H54 (cell line): ENCODE measurements at regions not wholly inside any gene's neighbourhood (a gene's known extent, or its start where the extent isn't known, plus 50 kb on each side); places are given as distances from the start of the nearest gene placed in this dataset.
A peak's percentile ranks its signal among the peaks of the same experiment; 100 is the strongest.
"Not testable (repeated sequence)": the region's sequence is repeated elsewhere in the genome, so short reads cannot be mapped to it uniquely, and the experiment has no call there.

Experiments
- DNase-seq: peaks from one replicate; pipeline ENCODE4 v3.0.0; 2011; ENCODE audit warnings: low spot score, mixed read lengths; ENCODE audit not compliant: insufficient read length
- FAIRE-seq: peaks from 3 replicates; lab custom pipeline; 2011; peaks lifted over from hg19 to GRCh38; lab: Jason Lieb, UNC
- POLR2A ChIP-seq: IDR thresholded peaks from 2 replicates; pipeline ENCODE4 v1.6.1; 2011; ENCODE audit warnings: low read depth, mild to moderate bottlenecking, low read length

DNA sequence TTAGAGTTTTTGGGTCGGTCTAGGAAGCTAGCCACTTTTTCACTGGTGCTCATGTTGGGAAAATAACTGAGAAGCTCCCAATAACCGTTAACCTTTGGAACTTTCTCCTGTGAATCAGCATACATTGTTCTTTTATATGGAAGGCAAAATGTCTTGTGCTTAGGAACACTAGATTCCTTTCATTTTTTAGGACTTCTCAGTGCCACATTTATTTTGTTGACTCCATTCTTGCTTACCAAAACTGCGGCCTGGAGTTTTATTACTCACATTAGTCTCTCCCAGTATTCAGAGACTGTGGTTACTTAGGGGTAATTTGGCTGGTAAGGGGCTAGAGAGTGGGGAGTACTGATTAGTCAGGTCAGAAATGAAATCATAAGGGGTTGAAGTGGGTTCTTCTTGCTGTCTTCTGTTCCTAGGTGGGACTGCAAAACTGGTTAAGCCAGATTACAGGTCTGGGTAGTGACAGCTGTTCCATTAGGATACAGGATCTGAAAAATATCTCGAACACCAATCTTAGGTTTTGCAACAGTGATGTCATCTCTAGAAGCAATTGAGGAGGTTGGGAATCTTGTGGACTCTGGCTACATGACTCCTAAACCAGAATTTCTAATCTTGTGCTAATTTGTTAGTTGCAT lies 631.4 kb upstream of the LUZP2 start:
- TF ChIP-seq POLR2A = no peak
- no peak for DNase-seq
- FAIRE-seq = no peak

DNA sequence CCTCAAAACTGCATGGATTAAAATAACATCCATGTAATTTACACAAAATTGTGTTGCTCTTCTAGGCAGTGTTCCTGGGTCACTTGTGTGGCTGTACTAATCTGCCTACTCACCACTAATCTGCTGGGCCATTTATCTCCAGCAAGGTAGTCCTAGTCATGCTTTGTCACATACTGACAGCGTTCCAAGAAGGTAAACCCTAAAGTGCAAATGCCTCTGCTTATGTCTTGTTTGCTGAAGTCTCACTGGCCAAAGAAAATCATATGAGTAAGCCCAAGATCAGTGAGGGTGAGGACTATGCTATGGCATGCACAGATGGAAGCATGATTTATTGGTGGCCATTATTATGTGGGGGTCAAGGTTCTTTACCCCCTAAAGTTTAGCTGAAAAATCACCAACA lies 630.2 kb upstream of the LUZP2 start:
- no peak for TF ChIP-seq POLR2A
- FAIRE-seq = peak; percentile 36
- DNase-seq = no peak

DNA sequence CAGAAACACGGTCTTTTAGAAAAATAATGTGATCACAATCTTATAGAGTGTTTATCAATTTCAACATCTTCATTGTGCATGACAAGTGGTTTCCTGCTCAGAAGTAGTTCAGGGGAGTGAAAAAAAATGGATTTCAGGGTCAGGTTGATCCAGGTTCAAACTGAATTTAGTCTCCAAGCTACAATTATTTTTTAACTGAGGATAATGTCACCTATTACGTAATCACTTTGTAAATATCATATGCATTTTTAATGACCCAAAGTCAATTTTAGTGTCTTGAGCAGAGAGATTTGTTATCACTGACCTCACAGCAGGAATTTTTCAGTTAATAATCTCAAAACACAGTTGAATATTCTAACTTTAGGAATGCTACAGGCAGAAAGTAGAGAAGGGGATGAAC lies 627.2 kb upstream of the LUZP2 start:
- FAIRE-seq (no peak), DNase-seq (no peak)
- no peak for TF ChIP-seq POLR2A

DNA sequence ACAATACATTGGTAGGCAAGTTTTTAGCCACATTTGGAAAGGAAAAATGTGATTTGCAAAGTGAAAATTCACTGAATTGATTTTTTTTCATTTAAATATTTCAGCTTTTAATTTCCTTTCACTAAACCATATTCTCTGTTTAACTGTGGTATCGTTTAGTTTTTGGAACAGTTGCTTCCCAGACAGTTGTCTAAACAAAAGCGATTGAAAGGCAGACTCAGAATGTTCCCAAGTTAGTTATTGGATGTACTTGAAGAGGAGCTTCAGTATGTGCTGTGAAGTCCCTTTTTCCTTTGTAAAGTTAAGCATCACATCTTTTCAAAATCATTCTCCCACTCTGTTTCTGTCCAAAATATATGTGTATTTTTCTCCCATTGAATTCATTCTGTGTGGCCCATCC lies 623.4 kb upstream of the LUZP2 start:
- FAIRE-seq (no peak), DNase-seq (no peak)
- TF ChIP-seq POLR2A = no peak

DNA sequence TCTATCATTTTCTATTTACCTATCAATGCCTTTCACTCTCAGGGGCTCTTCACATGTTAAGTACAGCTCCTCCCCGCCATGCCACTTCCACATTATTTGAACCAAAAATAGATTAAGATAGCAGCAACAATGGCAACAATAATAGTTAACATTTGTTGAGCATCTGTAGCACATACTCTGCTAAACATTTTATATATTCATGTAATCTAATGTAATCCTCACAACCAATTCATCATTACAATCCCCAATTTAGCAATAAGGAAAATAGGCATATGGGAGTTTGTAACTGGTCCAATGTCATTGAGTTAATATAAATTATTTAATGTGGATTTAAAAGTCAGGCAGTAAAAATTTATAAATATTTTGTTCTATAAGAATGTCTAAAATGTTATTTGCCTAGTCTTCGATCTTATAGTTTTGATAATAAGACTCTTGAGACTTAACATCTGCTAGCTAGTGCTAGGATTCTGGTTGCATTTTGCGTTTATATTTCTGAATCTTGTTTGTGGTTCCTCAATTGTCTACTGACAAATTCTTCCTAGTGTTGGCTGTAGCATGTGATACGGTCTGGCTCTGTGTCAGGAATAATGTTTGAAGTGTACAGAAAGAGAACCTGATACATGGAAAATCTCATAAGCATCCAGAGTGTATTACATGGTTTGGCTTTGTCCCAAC lies 621.5 kb upstream of the LUZP2 start:
- no peak for DNase-seq
- TF ChIP-seq POLR2A = no peak
- no peak for FAIRE-seq

DNA sequence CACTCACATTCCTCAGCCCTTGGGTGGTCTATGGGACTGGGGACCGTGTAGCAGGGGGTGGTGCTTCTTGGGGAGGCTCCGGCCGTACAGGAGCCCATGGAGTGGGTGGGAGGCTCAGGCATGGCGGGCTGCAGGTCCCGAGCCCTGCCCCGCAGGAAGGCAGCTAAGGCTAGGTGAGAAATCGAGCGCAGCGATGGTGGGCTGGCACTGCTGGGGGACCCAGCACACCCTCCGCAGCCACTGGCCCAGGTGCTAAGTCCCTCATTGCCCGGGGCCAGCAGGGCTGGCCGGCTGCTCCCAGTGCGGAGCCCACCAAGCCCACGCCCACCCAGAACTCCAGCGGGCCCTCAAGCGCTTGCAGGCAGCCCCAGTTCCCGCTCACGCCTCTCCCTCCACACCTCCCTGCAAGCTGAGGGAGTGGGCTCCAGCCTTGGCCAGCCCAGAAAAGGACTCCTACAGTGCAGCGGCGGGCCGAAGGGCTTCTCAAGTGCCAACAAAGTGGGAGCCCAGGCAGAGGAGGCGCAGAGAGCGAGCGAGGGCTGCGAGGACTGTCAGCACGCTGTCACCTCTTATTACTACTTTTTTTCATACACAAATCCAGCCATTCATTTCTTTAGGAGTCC lies 613.3 kb upstream of the LUZP2 start:
- DNase-seq, FAIRE-seq: not testable (repeated sequence)

DNA sequence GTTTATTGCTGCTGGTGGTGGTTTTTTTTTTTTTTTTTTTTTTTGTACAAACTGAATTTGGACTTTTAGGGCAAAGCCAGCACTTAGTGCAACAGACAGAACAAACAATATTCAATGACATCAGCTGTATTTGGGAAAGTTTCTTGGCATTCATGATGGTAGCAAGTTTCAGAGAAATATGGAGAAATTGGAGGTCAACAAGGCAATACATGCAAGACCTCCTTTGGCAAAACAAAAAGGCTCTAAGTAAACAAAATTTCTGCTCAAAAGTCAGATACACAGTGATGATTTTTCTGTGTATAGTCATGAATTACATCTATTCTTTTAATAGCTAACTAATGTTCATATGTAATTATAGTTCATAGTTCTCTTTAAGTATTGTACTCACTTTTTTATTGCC lies 612.5 kb upstream of the LUZP2 start:
- no peak for TF ChIP-seq POLR2A
- FAIRE-seq (no peak), DNase-seq (no peak)

DNA sequence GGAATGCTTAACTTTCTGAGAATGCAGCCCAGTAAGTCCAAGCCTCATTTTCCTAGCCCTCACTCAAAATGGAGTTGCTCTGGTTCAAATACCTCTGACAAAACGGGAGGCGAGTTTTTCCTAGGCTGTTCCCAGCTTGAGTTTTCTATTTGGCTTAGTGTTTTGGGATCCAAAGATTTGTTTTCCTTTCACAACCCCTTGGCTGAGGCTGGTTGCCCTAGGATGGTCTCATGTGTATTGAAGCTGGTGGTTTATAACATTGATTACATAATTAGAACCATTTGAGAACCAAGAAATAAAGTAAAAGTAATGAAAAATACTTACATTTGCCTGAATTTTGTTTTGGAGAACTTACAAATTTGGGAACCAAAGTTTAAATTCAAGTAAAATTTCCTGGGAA lies 611.1 kb upstream of the LUZP2 start:
- TF ChIP-seq POLR2A = no peak
- FAIRE-seq (no peak), DNase-seq (no peak)

DNA sequence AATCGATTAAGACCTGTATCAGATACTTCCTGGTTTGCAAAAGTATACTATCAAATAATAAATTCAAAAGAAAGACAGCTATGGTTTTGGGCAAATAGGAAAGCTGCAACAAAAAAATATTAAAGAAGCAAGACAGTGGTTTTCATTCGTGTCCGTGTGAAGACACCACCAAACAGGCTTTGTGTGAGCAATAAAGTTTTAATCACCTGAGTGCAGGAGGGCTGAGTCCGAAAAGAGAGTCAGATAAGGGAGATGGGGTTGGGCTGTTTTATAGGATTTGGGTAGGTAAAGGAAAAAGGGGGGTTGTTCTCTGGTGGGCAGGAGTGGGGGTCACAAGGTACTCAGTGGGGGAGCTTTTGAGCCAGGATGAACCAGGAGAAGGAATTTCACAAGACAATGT lies 609.7 kb upstream of the LUZP2 start:
- DNase-seq, FAIRE-seq: not testable (repeated sequence)

DNA sequence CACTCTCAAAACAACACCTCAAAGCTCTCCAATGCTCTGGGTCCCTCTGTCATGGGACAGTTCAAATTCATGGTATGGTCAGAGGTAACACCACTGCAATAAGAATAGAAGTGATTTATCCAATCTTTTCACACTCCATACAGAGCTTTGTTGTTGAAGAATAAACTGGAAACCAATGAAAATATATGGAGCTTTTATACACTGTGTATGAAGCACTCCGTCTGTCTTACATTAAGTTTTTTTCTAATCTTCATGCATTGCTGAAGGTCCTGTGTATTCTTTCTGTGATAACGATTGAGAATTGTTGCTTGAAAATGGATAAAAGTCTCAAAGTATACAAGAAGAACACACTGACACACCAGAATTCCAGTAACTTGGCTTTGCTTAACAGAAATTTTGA lies 603.7 kb upstream of the LUZP2 start:
- TF ChIP-seq POLR2A = no peak
- DNase-seq = no peak
- no peak for FAIRE-seq

DNA sequence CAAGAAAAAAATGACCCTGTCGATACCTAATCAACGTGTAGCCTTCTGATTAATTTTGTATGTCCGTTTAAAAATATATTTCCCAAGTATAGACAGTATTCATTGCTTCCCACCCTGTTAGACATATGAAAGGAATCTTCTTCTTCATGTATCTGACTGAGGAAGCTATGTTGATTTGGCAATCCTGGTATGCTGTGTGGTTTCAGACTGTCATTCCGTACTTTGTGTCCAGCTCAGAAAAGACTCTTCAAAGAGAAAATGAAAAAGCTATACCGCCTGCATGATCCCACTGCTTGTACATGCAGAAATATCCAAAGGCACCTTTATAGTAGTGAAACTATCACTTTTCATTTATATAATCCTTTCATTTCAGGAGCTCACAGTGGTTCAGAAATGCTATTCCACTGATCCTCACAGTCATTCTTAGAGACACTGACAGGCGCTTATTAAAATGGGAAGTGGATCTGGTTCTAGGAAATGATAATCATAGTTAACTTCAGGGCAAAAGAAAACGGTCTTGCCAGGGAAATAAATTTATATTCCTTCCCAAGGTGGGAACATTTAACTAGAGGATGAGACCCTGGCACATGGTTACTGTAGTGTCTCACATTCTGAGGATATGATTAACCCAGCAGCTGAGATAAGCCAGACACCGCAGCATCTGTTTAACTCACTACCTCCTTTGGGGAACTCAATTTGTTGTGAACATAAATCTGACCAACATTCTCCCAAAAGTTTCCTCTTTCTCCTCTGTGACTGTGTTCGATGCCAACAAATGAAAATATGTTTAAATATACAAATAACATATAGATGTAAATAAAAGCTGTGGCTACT lies 599.2 kb upstream of the LUZP2 start:
- FAIRE-seq = peak; percentile 79
- TF ChIP-seq POLR2A = no peak
- DNase-seq = no peak

DNA sequence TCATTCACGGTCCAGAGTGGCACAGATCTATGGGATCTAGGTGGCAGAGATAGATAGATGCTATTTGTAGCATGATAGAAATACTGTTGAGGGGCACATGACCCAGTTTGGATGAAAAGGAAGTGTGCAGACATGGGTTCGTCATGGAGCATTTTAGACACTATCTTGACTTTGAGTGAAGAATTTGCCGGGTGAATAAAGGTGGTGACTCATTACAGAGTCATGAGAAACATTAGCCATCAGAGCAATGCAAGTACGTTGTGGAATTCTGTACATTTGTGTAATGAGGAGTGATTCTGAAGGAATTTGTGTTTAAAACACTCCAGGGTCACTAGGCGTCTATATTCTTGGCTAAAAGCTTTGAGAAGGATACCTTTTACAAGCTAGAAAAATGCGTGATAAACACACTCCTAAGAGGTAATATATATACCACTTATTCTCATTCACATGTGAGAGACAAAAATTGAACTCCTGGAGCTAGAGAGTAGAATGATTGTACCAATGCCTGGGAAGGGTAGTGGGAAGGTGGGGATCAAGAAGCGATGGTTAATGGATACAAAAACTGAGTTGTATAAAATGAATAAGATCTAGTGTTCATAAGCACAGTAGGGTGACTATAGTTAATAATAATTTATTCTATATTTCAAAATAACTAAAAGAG lies 593.7 kb upstream of the LUZP2 start:
- TF ChIP-seq POLR2A = no peak
- peak; percentile 98 for FAIRE-seq
- no peak for DNase-seq

DNA sequence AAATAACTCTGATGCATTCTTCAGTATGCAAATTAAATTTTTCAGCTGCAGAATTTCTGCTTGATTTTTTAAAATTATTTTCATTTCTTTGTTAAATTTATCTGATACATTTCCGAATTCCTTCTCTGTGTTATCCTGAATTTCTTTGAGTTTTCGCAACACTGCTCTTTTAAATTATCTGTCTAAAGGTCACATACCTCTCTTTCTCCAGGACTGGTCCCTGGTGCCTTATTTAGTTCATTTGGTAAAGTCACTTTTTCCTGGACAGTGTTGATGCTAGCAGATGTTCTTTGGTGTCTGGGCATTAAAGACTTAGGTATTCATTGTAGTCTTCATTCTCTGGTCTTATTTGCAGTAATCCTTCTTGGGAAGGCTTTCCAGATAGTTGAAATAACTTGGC lies 577.4 kb upstream of the LUZP2 start:
- FAIRE-seq (no peak), DNase-seq (no peak)
- no peak for TF ChIP-seq POLR2A

DNA sequence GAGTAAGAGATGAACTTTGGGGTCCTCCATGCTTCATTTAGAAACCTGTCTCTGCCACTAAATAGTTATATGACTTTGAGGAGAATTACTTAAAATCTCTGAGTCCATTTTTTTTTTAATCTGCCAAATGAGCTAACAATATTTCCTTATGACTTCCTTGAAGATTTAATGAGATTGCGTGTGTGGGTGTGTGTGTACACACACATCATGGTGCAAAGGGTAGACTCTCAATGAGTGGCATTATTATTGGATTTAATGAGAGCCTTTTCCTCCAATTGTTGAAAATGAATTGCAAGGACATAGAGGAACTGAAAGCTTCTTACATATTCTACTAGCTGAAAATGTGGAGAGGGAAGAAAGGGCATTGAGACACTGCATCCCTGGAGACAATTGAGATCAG lies 573.5 kb upstream of the LUZP2 start:
- no peak for TF ChIP-seq POLR2A
- FAIRE-seq (no peak), DNase-seq (no peak)
